GM12891 (cell line): ENCODE measurements at regions not wholly inside any gene's neighbourhood (a gene's known extent, or its start where the extent isn't known, plus 50 kb on each side); places are given as distances from the start of the nearest gene placed in this dataset.
"Not testable (repeated sequence)": the region's sequence is repeated elsewhere in the genome, so short reads cannot be mapped to it uniquely, and the experiment has no call there.

Experiments
- DNase-seq: peaks from one replicate; pipeline ENCODE4 v3.0.0; 2011; ENCODE audit warnings: low spot score; ENCODE audit not compliant: insufficient read length
- FAIRE-seq: peaks from 2 replicates; lab custom pipeline; 2011; peaks lifted over from hg19 to GRCh38; lab: Jason Lieb, UNC
- PAX5 ChIP-seq: IDR thresholded peaks from 2 replicates; pipeline ENCODE4 v1.6.1; 2011; ENCODE audit warnings: low read length, moderate library complexity, mild to moderate bottlenecking; ENCODE audit not compliant: insufficient read depth, severe bottlenecking
- POLR2A ChIP-seq: IDR thresholded peaks from 2 replicates; pipeline ENCODE4 v1.6.1; 2011; ENCODE audit warnings: low read depth, low read length, control low read depth
- POLR2AphosphoS5 ChIP-seq: IDR thresholded peaks from 2 replicates; pipeline ENCODE4 v1.6.1; 2011; ENCODE audit warnings: low read depth, low read length, control low read depth
- POU2F2 ChIP-seq: IDR thresholded peaks from 2 replicates; pipeline ENCODE4 v1.6.1; 2011; ENCODE audit warnings: low read depth, mild to moderate bottlenecking, control low read depth, low read length, moderate library complexity
- SPI1 ChIP-seq: IDR thresholded peaks from 2 replicates; pipeline ENCODE4 v1.6.1; 2011; ENCODE audit warnings: low read depth, low read length, control low read depth
- TAF1 ChIP-seq: IDR thresholded peaks from 2 replicates; pipeline ENCODE4 v1.6.1; 2011; ENCODE audit warnings: low read depth, low read length, control low read depth

DNA sequence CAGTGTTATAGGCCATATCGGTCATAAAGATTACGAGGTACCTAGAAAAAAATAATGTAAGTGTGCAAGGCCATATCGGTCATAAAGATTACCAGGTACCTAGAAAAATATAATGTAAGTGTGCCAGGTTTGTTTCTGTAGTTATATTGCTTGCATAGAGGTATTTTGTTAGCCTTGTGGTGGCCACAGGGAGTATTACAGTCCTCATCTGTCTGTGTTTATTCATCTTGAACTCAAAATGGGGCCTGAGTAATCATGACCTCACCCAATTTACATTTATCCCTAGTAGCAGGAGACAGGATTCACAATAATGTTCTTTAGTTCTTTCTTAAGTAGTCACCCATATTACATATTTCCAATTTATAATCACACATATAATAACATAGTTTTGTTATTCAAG is 459.7 kb downstream of the MID1IP1 start:
- TF ChIP-seq POLR2AphosphoS5 = no peak
- TF ChIP-seq POU2F2 = no peak
- TF ChIP-seq SPI1 = no peak
- TF ChIP-seq PAX5 = no peak
- no peak for TF ChIP-seq POLR2A
- TF ChIP-seq TAF1 = no peak
- FAIRE-seq = no peak
- DNase-seq = no peak

DNA sequence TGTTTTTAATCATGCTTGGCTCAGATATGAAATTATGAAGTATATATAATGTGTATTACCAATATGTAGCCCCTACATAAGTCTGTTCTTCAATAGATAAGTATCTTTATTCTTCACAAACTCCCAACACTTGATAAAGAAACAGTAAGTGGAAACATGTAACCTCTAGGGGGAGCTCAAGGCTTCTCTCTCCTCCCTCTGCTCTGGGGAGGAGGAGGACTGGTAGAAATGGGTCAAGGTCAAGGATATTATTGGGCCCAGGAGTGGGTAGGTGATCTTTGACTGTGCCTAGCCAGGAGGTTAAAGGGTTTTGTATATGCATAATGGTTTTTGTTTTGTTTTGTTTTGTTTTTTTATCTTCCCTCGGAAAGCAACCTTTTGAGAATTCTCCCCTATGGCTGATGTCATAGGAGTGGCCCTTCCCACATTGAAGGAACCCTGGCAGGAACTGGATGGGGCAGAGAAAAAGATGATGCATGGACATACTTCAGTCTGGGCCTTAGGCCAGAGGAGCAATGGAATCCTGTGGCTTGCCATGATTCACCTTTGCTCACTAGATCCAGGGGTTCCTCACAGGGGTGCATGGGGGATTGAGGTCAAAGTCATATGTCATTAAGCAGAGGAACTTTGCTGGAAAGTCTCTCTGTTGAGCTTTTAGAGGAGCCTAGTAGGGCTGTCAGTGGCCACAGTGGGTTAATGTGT is 460.3 kb downstream of the MID1IP1 start:
- FAIRE-seq (no peak), DNase-seq (peak; percentile 1)
- TF ChIP-seq POU2F2 (no peak), POLR2A (no peak), SPI1 (no peak)

DNA sequence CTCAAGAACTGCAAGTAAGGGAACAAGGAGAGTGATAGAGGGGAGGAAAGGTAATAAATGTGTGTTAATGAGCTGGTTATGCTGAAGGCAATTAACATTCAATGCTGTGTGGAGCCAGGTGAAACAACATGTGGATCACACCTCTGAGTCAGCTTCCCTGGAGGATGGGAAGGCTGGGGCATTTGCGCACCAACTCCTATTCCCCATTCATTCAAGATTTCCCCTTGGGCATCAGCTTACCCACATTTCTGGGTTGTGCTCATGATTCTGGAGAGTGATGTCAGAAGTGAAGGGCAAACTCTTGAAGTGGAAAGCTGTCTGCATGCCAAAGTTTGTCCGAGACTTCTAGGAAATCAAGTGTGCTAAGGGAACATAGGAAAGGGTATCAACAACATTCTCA is 461.4 kb downstream of the MID1IP1 start:
- DNase-seq (no peak), FAIRE-seq (no peak)
- TF ChIP-seq TAF1 = no peak
- TF ChIP-seq POLR2AphosphoS5 = no peak
- no peak for TF ChIP-seq POLR2A
- TF ChIP-seq POU2F2 = no peak
- no peak for TF ChIP-seq SPI1
- TF ChIP-seq PAX5 = no peak

GRCh38 chrX:39264023-39264422 is 462.8 kb downstream of the MID1IP1 start:
- no peak for TF ChIP-seq TAF1
- no peak for TF ChIP-seq POLR2AphosphoS5
- no peak for TF ChIP-seq PAX5
- no peak for TF ChIP-seq POU2F2
- FAIRE-seq = no peak
- DNase-seq = no peak

- no peak for TF ChIP-seq POLR2A
- no peak for TF ChIP-seq POU2F2
- TF ChIP-seq TAF1 = no peak
- no peak for TF ChIP-seq POLR2AphosphoS5
- no peak for TF ChIP-seq PAX5
- no peak for TF ChIP-seq SPI1
- no peak for DNase-seq
- FAIRE-seq = no peak
These were observed 465.9 kb downstream of the MID1IP1 start for GRCh38 chrX:39267176-39267575.

- no peak for TF ChIP-seq TAF1
- TF ChIP-seq POLR2AphosphoS5 = no peak
- no peak for TF ChIP-seq PAX5
- TF ChIP-seq SPI1 = no peak
- TF ChIP-seq POU2F2 = no peak
- no peak for TF ChIP-seq POLR2A
- no peak for DNase-seq
- FAIRE-seq = no peak
These were observed 466.9 kb downstream of the MID1IP1 start for GRCh38 chrX:39268207-39268606.

GRCh38 chrX:39275500-39276068 is 474.3 kb downstream of the MID1IP1 start:
- TF ChIP-seq POU2F2 = no peak
- no peak for TF ChIP-seq PAX5
- no peak for TF ChIP-seq SPI1
- no peak for TF ChIP-seq POLR2A
- TF ChIP-seq TAF1 = no peak
- TF ChIP-seq POLR2AphosphoS5 = no peak
- no peak for DNase-seq
- no peak for FAIRE-seq

GRCh38 chrX:39277685-39278390 is 476.6 kb downstream of the MID1IP1 start:
- not testable (repeated sequence) for DNase-seq, FAIRE-seq

DNA sequence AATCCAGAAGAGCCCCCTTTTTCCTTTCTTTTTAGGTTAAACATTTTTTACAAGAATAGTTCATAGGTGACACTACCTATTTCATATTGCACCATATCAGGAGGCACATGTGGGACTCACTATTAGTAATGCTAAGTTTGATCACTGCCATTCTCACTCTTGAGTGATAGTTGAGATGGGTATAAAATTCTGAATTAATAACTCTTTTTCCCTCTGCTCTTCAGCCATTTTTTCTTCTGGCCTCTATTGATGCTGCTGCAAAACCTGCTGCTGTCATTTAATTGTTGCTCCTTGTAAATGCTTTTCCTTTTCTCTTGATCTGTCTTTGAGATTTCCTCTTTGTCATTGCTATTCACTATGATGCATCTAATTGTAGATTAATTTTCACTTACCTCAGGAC is 482.0 kb downstream of the MID1IP1 start:
- TF ChIP-seq PAX5 = no peak
- TF ChIP-seq SPI1 = no peak
- no peak for TF ChIP-seq POLR2A
- TF ChIP-seq POU2F2 = no peak
- no peak for FAIRE-seq

GRCh38 chrX:39288592-39288991 is 487.3 kb downstream of the MID1IP1 start:
- no peak for FAIRE-seq
- TF ChIP-seq PAX5 (no peak), SPI1 (no peak), POLR2A (no peak), POU2F2 (no peak), POLR2AphosphoS5 (no peak), TAF1 (no peak)

More for the DNA sequence above, 482.0 kb downstream of the MID1IP1 start:
- DNase-seq = no peak

More at GRCh38 chrX:39288592-39288991, 487.3 kb downstream of the MID1IP1 start:
- no peak for DNase-seq
